ENCODE measurements at regions not wholly inside any gene's neighbourhood (a gene's known extent, or its start where the extent isn't known, plus 50 kb on each side); places are given as distances from the start of the nearest gene placed in this dataset.

DNA sequence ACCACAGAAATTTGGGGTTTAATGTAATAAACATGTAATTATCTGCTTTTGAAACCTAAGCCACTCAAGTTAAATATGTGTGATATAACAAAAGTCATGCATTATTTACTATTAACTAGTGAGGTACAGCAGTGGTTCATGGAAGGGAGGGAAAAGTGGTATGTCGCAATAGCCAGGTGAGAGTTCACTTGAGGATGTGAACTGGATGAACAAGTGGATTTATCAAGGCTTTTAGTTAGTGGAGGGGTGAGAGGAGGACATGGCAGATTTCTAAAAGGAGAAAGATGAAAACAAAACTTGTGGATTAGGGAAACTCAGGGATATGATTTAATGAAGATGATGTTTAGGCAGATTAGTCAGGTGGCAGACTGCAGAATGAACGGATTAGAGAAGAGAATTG lies 141.3 kb upstream of the NFIB start:
- H3K27me3 ChIP-seq: no peaks in the 10 kb centered on the region
- ATAC-seq: peak in 1 of 4 donors; percentile 27

DNA sequence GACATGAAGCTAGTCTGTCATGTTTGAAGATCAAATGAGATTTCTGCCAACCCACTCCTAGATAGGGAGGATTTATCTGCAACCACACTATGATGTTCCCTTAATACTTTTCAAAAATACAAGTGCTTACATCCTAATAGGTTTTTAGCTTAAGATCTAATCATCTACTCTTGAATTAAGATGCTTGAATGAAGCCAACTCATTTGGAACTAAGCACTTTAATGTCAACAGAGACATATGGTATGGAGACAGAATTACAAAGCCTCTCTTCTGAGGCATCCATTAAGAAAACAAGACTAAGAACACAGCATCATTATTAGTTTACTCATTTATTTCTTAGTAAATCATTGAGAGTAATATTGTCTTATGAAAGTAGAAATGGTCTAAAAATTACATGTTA lies 139.3 kb upstream of the NFIB start:
- Histone ChIP-seq H3K4me3 (no peak overlapping the region), H3K4me1 (no peaks in the 10 kb centered on the region), H3K27ac (no peak overlapping the region), H3K36me3 (no peaks in the 10 kb centered on the region), H3K27me3 (no peaks in the 10 kb centered on the region), H3K9me3 (no peaks in the 10 kb centered on the region)
- no peak for ATAC-seq
- DNase-seq: no peak
- intact Hi-C loops (cut with DNase I): no loop called here
- no peak for TF ChIP-seq POLR2A (IDR thresholded peaks at IDR 0.05)
- TF ChIP-seq, protein P1, sequence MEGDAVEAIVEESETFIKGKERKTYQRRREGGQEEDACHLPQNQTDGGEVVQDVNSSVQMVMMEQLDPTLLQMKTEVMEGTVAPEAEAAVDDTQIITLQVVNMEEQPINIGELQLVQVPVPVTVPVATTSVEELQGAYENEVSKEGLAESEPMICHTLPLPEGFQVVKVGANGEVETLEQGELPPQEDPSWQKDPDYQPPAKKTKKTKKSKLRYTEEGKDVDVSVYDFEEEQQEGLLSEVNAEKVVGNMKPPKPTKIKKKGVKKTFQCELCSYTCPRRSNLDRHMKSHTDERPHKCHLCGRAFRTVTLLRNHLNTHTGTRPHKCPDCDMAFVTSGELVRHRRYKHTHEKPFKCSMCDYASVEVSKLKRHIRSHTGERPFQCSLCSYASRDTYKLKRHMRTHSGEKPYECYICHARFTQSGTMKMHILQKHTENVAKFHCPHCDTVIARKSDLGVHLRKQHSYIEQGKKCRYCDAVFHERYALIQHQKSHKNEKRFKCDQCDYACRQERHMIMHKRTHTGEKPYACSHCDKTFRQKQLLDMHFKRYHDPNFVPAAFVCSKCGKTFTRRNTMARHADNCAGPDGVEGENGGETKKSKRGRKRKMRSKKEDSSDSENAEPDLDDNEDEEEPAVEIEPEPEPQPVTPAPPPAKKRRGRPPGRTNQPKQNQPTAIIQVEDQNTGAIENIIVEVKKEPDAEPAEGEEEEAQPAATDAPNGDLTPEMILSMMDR (IDR thresholded peaks at IDR 0.05): no peak

More for the DNA sequence above, 141.3 kb upstream of the NFIB start:
- no peak for TF ChIP-seq POLR2A (IDR thresholded peaks at IDR 0.05)
- TF ChIP-seq, protein P1 (IDR thresholded peaks at IDR 0.05): no peak
- H3K4me1 ChIP-seq: no peaks in the 10 kb centered on the region
- H3K36me3 ChIP-seq: no peaks in the 10 kb centered on the region
- DNase-seq: no peak
- intact Hi-C loops (cut with DNase I): no loop called here
- no peaks in the 10 kb centered on the region for H3K9me3 ChIP-seq
- 55% methylated on average over 2 of the region's 2 CpGs for WGBS (ENCODE audit: insufficient coverage, low coverage, low lambda C conversion rate, missing lambda C conversion rate)
- H3K27ac ChIP-seq: no peak overlapping the region
- H3K4me3 ChIP-seq: no peak overlapping the region

DNA sequence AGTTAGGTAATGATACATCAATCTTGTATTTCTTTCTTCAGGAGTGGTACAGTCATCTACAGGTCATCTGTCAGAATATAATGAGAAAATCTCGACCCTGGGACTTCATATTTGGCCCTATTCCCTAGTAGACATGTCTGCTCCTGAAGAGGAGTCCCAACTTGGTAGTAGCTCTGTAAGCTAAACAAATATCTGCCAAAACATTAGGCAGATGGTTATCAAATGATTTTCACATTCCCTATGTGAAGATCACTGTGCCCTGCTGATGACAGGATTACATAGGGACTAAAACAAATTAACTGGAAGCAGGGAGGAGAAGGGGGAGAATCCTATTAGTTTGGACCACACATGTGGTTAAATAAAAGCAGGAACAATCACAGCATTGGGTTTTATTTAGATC lies 138.6 kb upstream of the NFIB start:
- no peak overlapping the region for H3K27ac ChIP-seq
- no peaks in the 10 kb centered on the region for H3K9me3 ChIP-seq
- DNase-seq: no peak
- intact Hi-C loops (cut with DNase I): no loop called here
- no peaks in the 10 kb centered on the region for H3K4me1 ChIP-seq
- TF ChIP-seq POLR2A (IDR thresholded peaks at IDR 0.05): no peak
- TF ChIP-seq, protein P1 (IDR thresholded peaks at IDR 0.05): no peak
- H3K36me3 ChIP-seq: no peaks in the 10 kb centered on the region
- no peak for ATAC-seq
- WGBS (ENCODE audit: insufficient coverage, low coverage, low lambda C conversion rate, missing lambda C conversion rate): 20% methylated on average over 1 of the region's 1 CpG
- no peaks in the 10 kb centered on the region for H3K27me3 ChIP-seq
- no peak overlapping the region for H3K4me3 ChIP-seq

DNA sequence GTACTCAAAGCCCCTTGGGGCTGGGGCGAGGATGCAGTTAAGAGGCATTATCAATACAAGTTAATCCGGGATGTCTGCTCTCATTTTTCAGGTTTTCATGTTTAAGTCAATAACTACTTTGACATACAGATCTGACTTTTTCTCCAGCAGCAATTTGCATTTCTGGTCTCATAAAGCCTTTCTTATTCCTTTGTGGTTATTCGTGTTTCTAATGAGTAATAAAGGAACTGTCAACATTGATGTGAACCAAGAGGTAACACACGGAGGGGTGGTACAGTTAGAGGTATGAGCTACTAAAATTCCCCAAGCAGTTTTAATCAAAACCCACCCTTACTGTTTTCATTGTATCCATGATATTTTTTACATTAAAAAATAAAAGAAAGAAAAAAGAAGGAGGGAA lies 138.0 kb upstream of the NFIB start:
- TF ChIP-seq, protein P1 (IDR thresholded peaks at IDR 0.05): no peak
- TF ChIP-seq POLR2A (IDR thresholded peaks at IDR 0.05): no peak
- H3K9me3 ChIP-seq: no peaks in the 10 kb centered on the region
- no peaks in the 10 kb centered on the region for H3K4me1 ChIP-seq
- H3K27ac ChIP-seq: no peak overlapping the region
- no peaks in the 10 kb centered on the region for H3K36me3 ChIP-seq
- H3K27me3 ChIP-seq: no peaks in the 10 kb centered on the region
- ATAC-seq (no peak), DNase-seq (no peak)
- WGBS (ENCODE audit: insufficient coverage, low coverage, low lambda C conversion rate, missing lambda C conversion rate): 38% methylated on average over 4 of the region's 4 CpGs
- intact Hi-C loops (cut with DNase I): no loop called here
- no peak overlapping the region for H3K4me3 ChIP-seq

DNA sequence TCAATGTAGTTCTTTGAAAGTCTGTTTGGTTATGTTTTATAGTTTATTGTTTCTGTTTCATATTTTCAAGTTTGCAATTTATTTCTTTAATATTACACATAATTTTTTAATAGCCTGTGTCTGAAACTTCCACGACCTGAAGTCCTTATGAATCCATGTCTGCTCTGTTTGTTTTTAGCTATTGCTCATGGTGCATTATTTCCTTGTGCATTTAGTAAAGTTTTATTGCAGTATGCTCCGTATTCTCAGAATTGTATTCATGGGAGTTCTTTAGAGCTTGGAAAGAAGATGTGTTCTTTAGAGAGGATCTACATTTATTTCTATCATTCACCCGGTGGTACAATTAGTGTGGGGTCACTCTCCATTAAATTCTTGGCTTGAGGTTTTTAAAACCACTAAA lies 133.2 kb upstream of the NFIB start:
- DNase-seq (no peak), ATAC-seq (no peak)
- intact Hi-C loops (cut with DNase I): no loop called here
- WGBS (ENCODE audit: insufficient coverage, low coverage, low lambda C conversion rate, missing lambda C conversion rate): 42% methylated on average over 3 of the region's 3 CpGs
- Histone ChIP-seq H3K27me3 (no peaks in the 10 kb centered on the region), H3K27ac (no peak overlapping the region), H3K9me3 (no peaks in the 10 kb centered on the region), H3K36me3 (no peaks in the 10 kb centered on the region), H3K4me3 (no peak overlapping the region), H3K4me1 (no peaks in the 10 kb centered on the region)
- TF ChIP-seq, protein P1 (IDR thresholded peaks at IDR 0.05): no peak
- no peak for TF ChIP-seq POLR2A (IDR thresholded peaks at IDR 0.05)
